HG03342 (cell line): ENCODE measurements at regions not wholly inside any gene's neighbourhood (a gene's known extent, or its start where the extent isn't known, plus 50 kb on each side); places are given as distances from the start of the nearest gene placed in this dataset.
"Not testable (repeated sequence)": the region's sequence is repeated elsewhere in the genome, so short reads cannot be mapped to it uniquely, and the experiment has no call there.

ENCODE experiments used
- ATAC-seq: cut with Tn5 transposase; IDR thresholded peaks from one replicate; pipeline ENCODE4 v1.9.1; 2021; ENCODE audit warnings: mild to moderate bottlenecking, moderate library complexity; ENCODE audit not compliant: unreplicated experiment

DNA sequence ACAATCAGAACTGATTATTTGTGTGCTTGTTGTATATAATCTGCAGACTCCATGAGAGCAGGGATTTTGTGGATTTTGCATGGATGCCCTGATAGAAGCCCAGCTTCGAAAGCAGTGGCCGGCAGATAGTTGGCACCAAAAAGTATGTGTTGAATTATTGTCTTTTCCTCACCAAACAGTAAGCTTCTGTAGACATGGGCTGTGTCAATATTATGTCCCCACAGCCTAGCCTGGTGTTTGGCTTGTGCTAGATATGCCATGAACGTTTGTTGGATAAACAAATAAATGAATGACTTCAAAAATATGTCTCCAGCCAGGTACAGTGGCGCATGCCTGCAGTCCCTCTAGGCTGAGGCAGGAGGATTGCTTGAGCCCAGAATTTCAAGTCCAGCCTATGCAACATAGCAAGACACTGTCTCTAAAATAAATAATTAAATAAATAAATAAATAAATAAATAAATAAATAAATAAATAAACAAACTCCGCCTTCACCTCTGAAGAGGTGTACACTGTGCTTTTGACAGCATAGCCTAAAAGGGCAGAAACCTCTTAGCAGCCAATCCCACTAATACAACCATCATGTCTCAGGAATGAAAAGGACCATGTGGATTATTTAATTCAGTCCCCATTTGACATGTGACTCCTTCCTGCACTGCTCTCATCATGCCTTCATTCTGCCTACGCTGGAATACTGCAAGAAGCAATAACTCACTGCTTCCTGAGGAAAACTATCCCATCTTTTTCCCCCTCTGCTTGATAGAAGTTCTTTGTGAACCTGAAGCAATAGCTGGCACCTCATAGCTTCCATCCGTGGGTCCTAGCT is 335.2 kb downstream of the FBXW7 start:
- no peak for ATAC-seq

GRCh38 chr4:152197211-152197610 is 338.7 kb downstream of the FBXW7 start:
- ATAC-seq: no peak

- no peak for ATAC-seq
Observed at GRCh38 chr4:152195888-152196287, 340.0 kb downstream of the FBXW7 start.

GRCh38 chr4:152193059-152193458 is 342.8 kb downstream of the FBXW7 start:
- no peak for ATAC-seq

- no peak for ATAC-seq
Observed at GRCh38 chr4:152190907-152191306, 345.0 kb downstream of the FBXW7 start.

DNA sequence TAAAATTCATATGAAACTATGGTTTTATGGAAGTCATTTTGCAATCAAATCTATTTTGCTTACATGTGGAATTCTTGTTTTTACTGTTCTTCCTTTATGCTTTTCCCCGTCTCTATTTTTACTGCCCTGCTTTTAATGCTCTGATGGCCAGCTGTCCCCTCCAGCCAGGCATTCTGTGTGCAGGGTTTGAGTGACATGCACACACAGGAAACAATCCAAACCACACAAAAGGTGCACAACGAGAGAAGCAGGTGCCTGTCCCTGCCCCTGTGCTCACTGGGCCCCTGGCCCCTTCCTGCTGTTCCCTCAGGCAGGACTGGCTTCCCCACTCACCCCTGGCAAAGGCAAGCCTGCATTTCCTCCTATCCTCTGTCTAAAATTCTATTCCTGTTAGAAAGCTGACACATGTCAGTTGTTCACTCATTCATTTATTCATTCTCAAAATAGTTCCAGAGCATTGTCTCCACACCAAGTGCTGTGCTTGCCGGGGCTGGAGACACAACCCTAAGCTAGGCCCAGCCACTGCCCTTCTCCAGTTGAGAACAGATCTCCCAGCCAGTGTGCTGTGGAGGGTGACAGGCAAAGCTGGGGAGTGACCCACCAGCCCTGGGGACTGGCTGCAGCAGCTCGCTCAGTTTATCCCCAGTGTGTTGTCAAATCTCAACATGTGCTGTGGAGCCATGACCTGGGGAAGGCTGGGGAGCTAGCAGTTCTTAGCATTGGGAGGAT is 346.3 kb downstream of the FBXW7 start:
- ATAC-seq: peak; percentile 54

GRCh38 chr4:152188801-152189200 is 347.1 kb downstream of the FBXW7 start:
- ATAC-seq: no peak

DNA sequence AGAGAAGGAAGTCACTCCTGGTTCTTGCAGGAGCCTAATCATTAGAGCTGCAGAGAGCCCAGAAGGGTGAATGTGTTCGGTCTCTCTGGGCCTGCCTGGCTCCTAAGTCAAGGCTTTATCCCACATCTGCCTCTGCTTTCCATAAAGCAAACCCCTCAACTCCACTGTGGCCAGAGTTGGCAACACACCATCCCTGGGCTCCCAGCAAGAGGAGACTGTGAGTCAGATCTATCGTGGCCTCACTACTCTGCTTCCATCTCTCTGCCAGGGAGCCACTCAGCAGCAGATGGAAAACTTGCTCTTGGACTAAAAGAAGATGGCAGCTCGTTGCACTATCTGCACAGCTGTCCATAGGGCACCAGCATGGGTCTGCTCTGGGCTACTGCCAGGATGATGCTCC is 348.2 kb downstream of the FBXW7 start:
- no peak for ATAC-seq

GRCh38 chr4:152185786-152186550 is 349.9 kb downstream of the FBXW7 start:
- ATAC-seq: no peak

GRCh38 chr4:152181150-152181549 is 354.7 kb downstream of the FBXW7 start:
- no peak for ATAC-seq

GRCh38 chr4:152180369-152180768 is 355.5 kb downstream of the FBXW7 start:
- ATAC-seq: no peak

GRCh38 chr4:152177538-152177937 is 358.4 kb downstream of the FBXW7 start:
- not testable (repeated sequence) for ATAC-seq

DNA sequence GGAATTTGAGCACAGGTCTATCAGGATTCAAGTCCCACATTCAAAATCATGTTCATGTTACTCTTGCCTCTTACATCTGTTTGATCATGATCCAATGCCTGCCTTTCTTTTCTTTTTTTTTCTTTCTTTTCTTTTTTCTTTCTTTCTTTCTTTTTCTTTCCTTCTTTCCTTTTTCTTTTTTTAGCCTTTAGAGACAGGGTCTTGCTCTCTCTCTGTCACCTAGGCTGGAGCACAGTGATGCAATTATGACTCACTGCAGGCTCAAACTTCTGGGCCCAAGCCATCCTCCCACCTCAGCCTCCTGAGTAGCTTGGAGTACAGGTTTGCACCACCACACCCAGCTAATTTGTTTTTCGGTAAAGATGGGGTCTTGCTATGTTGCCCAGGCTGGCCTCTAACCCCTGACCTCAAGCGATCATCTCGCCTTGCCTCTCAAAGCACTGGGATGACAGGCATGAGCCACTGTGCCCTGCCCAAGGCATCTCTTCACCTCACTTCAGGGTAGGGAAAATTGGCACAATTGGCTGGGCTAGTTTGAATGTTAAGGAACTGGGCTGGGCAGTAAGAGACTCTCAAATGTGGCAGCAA is 359.2 kb downstream of the FBXW7 start:
- ATAC-seq: no peak

DNA sequence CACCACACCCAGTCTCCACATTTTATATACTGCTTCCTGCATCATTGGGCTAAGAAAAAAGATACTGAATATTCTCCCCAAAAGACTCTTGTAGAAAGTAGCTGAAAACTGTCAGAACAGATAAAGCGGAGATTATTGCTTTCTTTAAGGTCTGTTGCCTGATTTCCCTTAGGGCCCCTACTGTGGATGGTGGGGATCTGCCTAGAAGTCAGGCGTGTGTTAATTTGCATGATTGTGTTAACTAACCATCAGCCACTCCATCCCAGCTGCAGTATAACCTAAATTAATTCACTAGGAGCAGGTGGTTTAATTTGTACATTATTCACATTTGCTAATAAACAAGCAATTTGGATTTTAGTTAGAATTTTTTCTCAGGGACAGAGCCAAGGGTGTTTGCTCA is 360.3 kb downstream of the FBXW7 start:
- no peak for ATAC-seq

GRCh38 chr4:152172146-152172545 is 363.7 kb downstream of the FBXW7 start:
- ATAC-seq: no peak

- no peak for ATAC-seq
Observed at GRCh38 chr4:152171556-152171955, 364.3 kb downstream of the FBXW7 start.

DNA sequence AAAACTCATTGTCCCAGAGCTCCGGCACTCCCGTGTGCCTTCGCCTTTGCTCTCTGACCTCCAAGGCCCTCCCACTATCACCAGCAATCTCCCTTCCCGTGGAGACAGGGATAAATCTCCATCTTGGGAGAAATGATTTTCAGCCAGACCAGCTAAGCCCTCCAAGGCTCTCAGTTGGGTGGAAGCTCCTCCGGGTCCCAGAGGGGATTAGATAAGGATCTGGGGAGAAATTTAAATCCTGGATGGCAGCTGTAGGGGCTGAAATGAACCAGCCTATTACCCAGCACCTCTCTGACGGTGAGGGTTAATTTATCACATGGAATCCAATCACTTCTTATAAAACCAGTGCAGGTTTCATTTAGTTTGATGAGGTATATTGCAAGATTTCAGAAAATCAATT is 366.2 kb downstream of the FBXW7 start:
- no peak for ATAC-seq

GRCh38 chr4:152168987-152169616 is 366.8 kb downstream of the FBXW7 start:
- no peak for ATAC-seq

GRCh38 chr4:152166567-152166966 is 369.3 kb downstream of the FBXW7 start:
- ATAC-seq: no peak

DNA sequence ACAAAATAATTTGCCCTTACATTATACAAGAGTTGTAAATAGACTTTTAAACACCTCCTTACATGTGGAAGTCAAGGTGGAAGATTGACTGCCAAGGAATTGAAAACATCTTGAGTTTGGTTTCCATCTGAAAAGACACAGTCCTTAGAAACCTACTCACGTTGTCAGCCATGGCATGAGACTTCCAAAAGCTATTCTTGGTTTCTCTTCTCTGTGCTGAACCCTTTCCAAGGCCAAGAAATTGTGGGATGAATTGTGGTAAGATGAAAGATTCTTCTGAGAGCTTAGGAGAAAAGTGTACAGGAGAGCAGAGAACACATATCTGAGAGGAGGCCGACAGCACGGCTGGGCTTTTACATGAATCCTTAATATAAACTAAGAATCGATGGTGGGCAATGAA is 370.0 kb downstream of the FBXW7 start:
- no peak for ATAC-seq

- ATAC-seq: no peak
Observed at GRCh38 chr4:152165146-152165545, 370.7 kb downstream of the FBXW7 start.
